HG03439 (cell line): ENCODE measurements at regions not wholly inside any gene's neighbourhood (a gene's known extent, or its start where the extent isn't known, plus 50 kb on each side); places are given as distances from the start of the nearest gene placed in this dataset.

ENCODE experiments used
- ATAC-seq: cut with Tn5 transposase; IDR thresholded peaks from one replicate; pipeline ENCODE4 v1.9.1; 2021; ENCODE audit warnings: mild to moderate bottlenecking, moderate library complexity; ENCODE audit not compliant: unreplicated experiment

GRCh38 chr3:34174740-34175139 lies 376.3 kb downstream of the PDCD6IP start:
- no peak for ATAC-seq

GRCh38 chr3:34175636-34176176 lies 377.3 kb downstream of the PDCD6IP start:
- ATAC-seq: no peak

GRCh38 chr3:34176723-34177122 lies 378.3 kb downstream of the PDCD6IP start:
- no peak for ATAC-seq

GRCh38 chr3:34178415-34178814 lies 380.0 kb downstream of the PDCD6IP start:
- ATAC-seq: no peak

GRCh38 chr3:34179716-34180115 lies 381.3 kb downstream of the PDCD6IP start:
- ATAC-seq: no peak

GRCh38 chr3:34180532-34180931 lies 382.1 kb downstream of the PDCD6IP start:
- ATAC-seq: no peak

- no peak for ATAC-seq
These were observed 384.7 kb downstream of the PDCD6IP start for GRCh38 chr3:34183114-34183513.

GRCh38 chr3:34183611-34184340 lies 385.3 kb downstream of the PDCD6IP start:
- no peak for ATAC-seq

GRCh38 chr3:34185301-34185700 lies 386.9 kb downstream of the PDCD6IP start:
- no peak for ATAC-seq

GRCh38 chr3:34189133-34189532 lies 390.7 kb downstream of the PDCD6IP start:
- no peak for ATAC-seq

GRCh38 chr3:34196914-34197313 lies 398.5 kb downstream of the PDCD6IP start:
- ATAC-seq: no peak

GRCh38 chr3:34198309-34198708 lies 399.9 kb downstream of the PDCD6IP start:
- no peak for ATAC-seq

- peak; percentile 91 for ATAC-seq
These were observed 402.1 kb downstream of the PDCD6IP start for GRCh38 chr3:34200576-34200975.

GRCh38 chr3:34202975-34203374 lies 404.5 kb downstream of the PDCD6IP start:
- ATAC-seq: no peak

GRCh38 chr3:34203386-34203785 lies 405.0 kb downstream of the PDCD6IP start:
- no peak for ATAC-seq

GRCh38 chr3:34207002-34207401 lies 408.6 kb downstream of the PDCD6IP start:
- no peak for ATAC-seq

- no peak for ATAC-seq
These were observed 409.4 kb downstream of the PDCD6IP start for GRCh38 chr3:34207806-34208205.

GRCh38 chr3:34212175-34212574 lies 413.7 kb downstream of the PDCD6IP start:
- ATAC-seq: no peak

- no peak for ATAC-seq
These were observed 414.2 kb downstream of the PDCD6IP start for GRCh38 chr3:34212656-34213055.

- ATAC-seq: no peak
These were observed 415.0 kb downstream of the PDCD6IP start for GRCh38 chr3:34213478-34213877.

- ATAC-seq: peak; percentile 61
These were observed 418.4 kb downstream of the PDCD6IP start for GRCh38 chr3:34216711-34217335.

GRCh38 chr3:34218706-34219385 lies 420.4 kb downstream of the PDCD6IP start:
- ATAC-seq: no peak
